Sigmoid colon (tissue), 6 donors: ENCODE measurements at regions not wholly inside any gene's neighbourhood (a gene's known extent, or its start where the extent isn't known, plus 50 kb on each side); places are given as distances from the start of the nearest gene placed in this dataset.

Experiments used
- DNase-seq: peaks from one replicate; pipeline ENCODE4 v3.0.0-alpha.2; 2019
- H3K27ac ChIP-seq, 4 donors: fragments of 200-600 bp; sonication (generic); one replicate each; pipeline ENCODE4 v1.5.1; 2016 to 2019; ENCODE audit warnings: mild to moderate bottlenecking in 1 of 4
- H3K27me3 ChIP-seq, 3 donors: fragments of 200-600 bp; sonication (generic); one replicate each; pipeline ENCODE4 v1.5.1; 2019; ENCODE audit warnings: mild to moderate bottlenecking in 1 of 3
- H3K36me3 ChIP-seq, 4 donors: fragments of 200-600 bp; sonication (generic); one replicate each; pipeline ENCODE4 v1.5.1; 2016 to 2019
- H3K4me1 ChIP-seq, 4 donors: fragments of 200-600 bp; sonication (generic); one replicate each; pipeline ENCODE4 v1.5.1; 2017 to 2019
- H3K4me3 ChIP-seq, 4 donors: fragments of 200-600 bp; sonication (generic); one replicate each; pipeline ENCODE4 v1.5.1; 2017 to 2019; ENCODE audit warnings: mild to moderate bottlenecking in 2 of 4, moderate library complexity in 1 of 4
- H3K9me3 ChIP-seq, 4 donors: fragments of 200-600 bp in 3 of 4; sonication (generic) in 3 of 4; one replicate each; pipeline versions ENCODE4 v1.5.1 to v1.6.1; 2013 to 2019
- EP300 ChIP-seq, 4 donors: sonication (generic); formaldehyde crosslinking; IDR thresholded peaks; one replicate each; pipeline ENCODE4 v1.6.1; 2017; ENCODE audit warnings: antibody characterized with exemption in 4 of 4
- POLR2A ChIP-seq, 2 donors: fragments of 450-650 bp; IDR thresholded peaks; one replicate each; pipeline ENCODE4 v1.6.1; 2016; ENCODE audit warnings: antibody characterized with exemption in 2 of 2, mild to moderate bottlenecking in 2 of 2, moderate library complexity in 2 of 2
- POLR2AphosphoS5 ChIP-seq, 4 donors: sonication (generic); formaldehyde crosslinking; IDR thresholded peaks; one replicate each; pipeline ENCODE4 v1.6.1; 2017; ENCODE audit warnings: antibody characterized with exemption in 4 of 4
- WGBS, 2 donors: extraction: QIAGEN DNeasy Blood & Tissue Kit; methylation state at CpG; one replicate each; pipeline ENCODE4 v1.1.7; 2013; 5-methylcytosine and 5-hydroxymethylcytosine counted together
- intact Hi-C: fragments of 100-400 bp; cut with DNase I; formaldehyde crosslinking; loops from one replicate; pipeline ENCODE4 v1.15.1; 2023
- TF ChIP-seq, protein P1 (sequence below), 4 experiments: fragments of 450-650 bp in 3 of 4; fragments of 200-600 bp in 1 of 4; IDR thresholded peaks; one replicate each; pipeline ENCODE4 v1.5.1; 2016 to 2019; ENCODE audit warnings: antibody characterized with exemption in 4 of 4, mild to moderate bottlenecking in 3 of 4, moderate library complexity in 2 of 4
- donor health status: healthy with polysubstance abuse.
- donor health status: healthy.

DNA sequence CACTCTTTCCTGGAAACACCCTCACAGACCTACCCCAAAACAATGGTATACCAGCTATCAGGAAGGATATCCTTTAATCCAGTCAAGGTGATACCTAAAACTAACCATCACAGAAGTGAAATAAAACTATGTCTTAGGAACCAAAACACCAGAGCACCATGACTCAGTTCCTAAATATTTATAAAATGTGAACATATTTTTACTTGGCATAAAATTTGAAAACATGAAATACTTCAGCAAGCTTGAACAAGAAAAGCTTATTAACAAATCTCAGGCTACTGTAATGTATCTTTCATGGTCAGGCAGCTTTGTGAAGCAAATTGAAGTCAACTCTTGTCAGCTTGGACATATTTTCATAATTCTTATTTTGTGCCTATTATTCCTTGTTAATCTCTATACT is 440.8 kb upstream of the CDH20 start:
- no peak overlapping the region for H3K4me3 ChIP-seq
- no peak for DNase-seq
- H3K27ac ChIP-seq: no peak overlapping the region
- no peaks in the 10 kb centered on the region for H3K9me3 ChIP-seq
- H3K4me1 ChIP-seq: no peaks in the 10 kb centered on the region
- TF ChIP-seq EP300 (IDR thresholded peaks at IDR 0.05): no peak
- TF ChIP-seq POLR2A (IDR thresholded peaks at IDR 0.05): no peak
- TF ChIP-seq, protein P1, sequence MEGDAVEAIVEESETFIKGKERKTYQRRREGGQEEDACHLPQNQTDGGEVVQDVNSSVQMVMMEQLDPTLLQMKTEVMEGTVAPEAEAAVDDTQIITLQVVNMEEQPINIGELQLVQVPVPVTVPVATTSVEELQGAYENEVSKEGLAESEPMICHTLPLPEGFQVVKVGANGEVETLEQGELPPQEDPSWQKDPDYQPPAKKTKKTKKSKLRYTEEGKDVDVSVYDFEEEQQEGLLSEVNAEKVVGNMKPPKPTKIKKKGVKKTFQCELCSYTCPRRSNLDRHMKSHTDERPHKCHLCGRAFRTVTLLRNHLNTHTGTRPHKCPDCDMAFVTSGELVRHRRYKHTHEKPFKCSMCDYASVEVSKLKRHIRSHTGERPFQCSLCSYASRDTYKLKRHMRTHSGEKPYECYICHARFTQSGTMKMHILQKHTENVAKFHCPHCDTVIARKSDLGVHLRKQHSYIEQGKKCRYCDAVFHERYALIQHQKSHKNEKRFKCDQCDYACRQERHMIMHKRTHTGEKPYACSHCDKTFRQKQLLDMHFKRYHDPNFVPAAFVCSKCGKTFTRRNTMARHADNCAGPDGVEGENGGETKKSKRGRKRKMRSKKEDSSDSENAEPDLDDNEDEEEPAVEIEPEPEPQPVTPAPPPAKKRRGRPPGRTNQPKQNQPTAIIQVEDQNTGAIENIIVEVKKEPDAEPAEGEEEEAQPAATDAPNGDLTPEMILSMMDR (IDR thresholded peaks at IDR 0.05): no peak
- no peak for TF ChIP-seq POLR2AphosphoS5 (IDR thresholded peaks at IDR 0.05)
- no peaks in the 10 kb centered on the region for H3K36me3 ChIP-seq
- H3K27me3 ChIP-seq: no peaks in the 10 kb centered on the region
- intact Hi-C loops: no loop called here

DNA sequence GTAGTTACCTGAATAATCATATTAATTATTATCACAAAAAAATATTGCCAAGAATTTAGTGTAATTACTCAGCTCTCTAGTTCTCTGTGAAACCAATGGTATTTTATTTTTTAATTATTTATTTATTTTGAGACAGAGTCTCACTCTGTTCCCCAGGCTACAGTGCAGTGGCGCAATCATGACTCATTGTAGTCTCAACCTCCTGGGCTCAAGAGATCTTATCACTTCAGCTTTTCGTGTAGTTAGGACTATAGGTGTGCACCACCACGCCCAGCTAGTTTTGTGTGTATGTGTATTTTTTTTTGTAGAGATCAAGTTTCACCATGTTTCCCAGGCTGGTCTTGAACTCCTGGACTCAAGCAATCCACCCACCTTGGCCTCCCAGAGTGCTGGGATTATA is 440.4 kb upstream of the CDH20 start:
- no peak overlapping the region for H3K27ac ChIP-seq
- no peak for DNase-seq
- no peak overlapping the region for H3K4me3 ChIP-seq
- 51 to 76% methylated on average over 3 of the region's 3 CpGs for WGBS, 2 donors
- no peaks in the 10 kb centered on the region for H3K4me1 ChIP-seq
- TF ChIP-seq POLR2A (IDR thresholded peaks at IDR 0.05) (no peak), POLR2AphosphoS5 (IDR thresholded peaks at IDR 0.05) (no peak), EP300 (IDR thresholded peaks at IDR 0.05) (no peak)
- TF ChIP-seq, protein P1 (IDR thresholded peaks at IDR 0.05): no peak
- intact Hi-C loops: no loop called here
- no peaks in the 10 kb centered on the region for H3K9me3 ChIP-seq
- no peaks in the 10 kb centered on the region for H3K36me3 ChIP-seq
- H3K27me3 ChIP-seq: no peaks in the 10 kb centered on the region

DNA sequence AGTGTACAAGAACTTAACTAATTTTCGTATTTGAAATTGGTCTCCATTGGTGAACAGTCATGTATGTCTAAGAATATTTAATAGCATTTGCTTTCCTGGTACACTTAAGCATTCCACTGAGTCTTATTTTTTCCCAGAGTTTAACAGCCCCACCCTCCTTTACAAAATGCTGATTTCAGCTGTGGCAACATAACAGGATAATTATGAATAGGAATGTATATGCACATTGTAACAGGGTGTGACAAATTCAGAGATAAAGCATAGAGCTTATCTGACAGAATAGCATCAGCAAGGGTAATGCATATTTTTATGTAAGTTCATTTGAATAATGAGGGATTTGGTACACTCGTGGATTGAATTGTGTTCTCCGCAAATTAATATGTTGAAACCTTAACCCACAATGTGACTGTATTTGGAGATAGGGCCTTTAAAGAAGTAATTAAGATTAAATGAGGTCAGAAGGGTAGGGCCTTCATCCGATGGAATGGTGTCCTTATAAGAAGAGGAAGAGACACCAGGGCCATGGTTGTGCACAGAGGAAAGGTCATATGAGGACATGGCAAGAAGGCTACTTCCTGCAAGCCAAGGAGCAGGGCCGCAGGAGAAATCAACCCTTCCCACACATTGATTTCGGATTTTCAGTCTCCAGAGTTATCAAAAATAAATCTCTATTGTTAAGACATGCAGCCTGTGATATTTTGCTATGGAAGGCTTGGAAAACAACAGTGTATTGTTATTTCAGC is 439.7 kb upstream of the CDH20 start:
- H3K27me3 ChIP-seq: no peaks in the 10 kb centered on the region
- no peaks in the 10 kb centered on the region for H3K4me1 ChIP-seq
- TF ChIP-seq POLR2A (IDR thresholded peaks at IDR 0.05) (no peak), EP300 (IDR thresholded peaks at IDR 0.05) (no peak), POLR2AphosphoS5 (IDR thresholded peaks at IDR 0.05) (no peak)
- intact Hi-C loops: no loop called here
- no peaks in the 10 kb centered on the region for H3K9me3 ChIP-seq
- DNase-seq: no peak
- no peaks in the 10 kb centered on the region for H3K36me3 ChIP-seq
- 80 to 90% methylated on average over 6 of the region's 6 CpGs for WGBS, 2 donors
- H3K4me3 ChIP-seq: no peak overlapping the region
- H3K27ac ChIP-seq: no peak overlapping the region

DNA sequence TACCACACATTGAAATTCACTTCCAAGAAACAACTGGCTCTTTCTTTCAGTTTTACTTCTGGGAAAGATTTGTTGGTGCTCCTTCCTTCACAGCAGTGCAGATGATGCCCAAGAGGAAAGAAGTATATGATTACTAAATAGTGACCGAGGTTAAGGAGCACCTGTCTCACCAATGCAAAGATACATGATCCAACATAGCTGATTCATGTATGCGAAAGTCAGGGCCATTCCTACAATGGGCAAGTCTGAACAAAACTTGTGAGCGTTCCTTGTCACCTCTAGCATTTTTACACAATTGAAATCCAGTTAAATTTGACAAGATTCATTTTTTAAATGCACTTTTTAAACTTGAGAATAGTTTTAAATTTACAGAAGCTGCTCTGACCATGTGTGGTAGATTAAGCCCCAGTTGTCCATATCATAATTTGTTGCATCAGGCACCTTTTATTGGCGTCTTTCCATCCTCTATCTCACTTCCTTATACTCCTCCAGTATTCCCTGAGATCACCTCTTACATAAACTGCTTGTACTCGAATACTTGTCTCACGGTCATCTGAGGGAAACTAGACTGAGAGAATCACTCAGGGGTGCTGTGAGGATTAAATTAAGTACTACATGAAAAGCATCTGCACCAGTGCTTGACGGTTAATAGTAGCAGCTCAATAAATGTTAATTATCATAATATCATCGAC is 438.8 kb upstream of the CDH20 start:
- TF ChIP-seq EP300 (IDR thresholded peaks at IDR 0.05) (no peak), POLR2AphosphoS5 (IDR thresholded peaks at IDR 0.05) (no peak), POLR2A (IDR thresholded peaks at IDR 0.05) (no peak)
- TF ChIP-seq, protein P1 (IDR thresholded peaks at IDR 0.05): no peak
- 60 to 81% methylated on average over 8 of the region's 8 CpGs for WGBS, 2 donors
- Histone ChIP-seq H3K27ac (no peak overlapping the region), H3K4me3 (no peak overlapping the region), H3K36me3 (no peaks in the 10 kb centered on the region), H3K4me1 (no peaks in the 10 kb centered on the region), H3K27me3 (no peaks in the 10 kb centered on the region), H3K9me3 (no peaks in the 10 kb centered on the region)
- DNase-seq: no peak
- intact Hi-C loops: no loop called here

DNA sequence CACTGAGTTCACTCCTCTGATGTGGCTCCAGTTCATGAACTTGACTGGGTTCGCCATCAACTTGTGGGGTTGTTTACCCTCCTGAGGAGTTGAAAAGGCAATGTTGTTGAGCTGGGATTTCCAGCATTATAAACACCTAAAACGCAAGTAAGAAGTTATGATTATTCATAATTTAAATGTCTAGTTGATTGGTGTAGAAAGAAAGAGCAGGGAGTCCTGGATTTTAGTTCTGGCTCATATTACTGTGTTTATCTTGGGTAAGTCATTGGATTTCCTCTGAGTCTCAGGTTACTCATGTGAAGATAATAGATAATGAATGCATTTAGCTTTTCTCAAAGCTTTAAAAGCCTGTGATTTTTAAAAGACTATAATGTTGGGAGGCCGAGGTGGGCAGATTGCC is 438.0 kb upstream of the CDH20 start:
- Histone ChIP-seq H3K9me3 (no peaks in the 10 kb centered on the region), H3K4me3 (no peak overlapping the region), H3K27ac (no peak overlapping the region), H3K36me3 (no peaks in the 10 kb centered on the region), H3K4me1 (no peaks in the 10 kb centered on the region), H3K27me3 (no peaks in the 10 kb centered on the region)
- WGBS, 2 donors: 82 to 83% methylated on average over 3 of the region's 3 CpGs
- intact Hi-C loops: no loop called here
- no peak for DNase-seq
- TF ChIP-seq POLR2AphosphoS5 (IDR thresholded peaks at IDR 0.05): no peak
- no peak for TF ChIP-seq EP300 (IDR thresholded peaks at IDR 0.05)
- TF ChIP-seq, protein P1 (IDR thresholded peaks at IDR 0.05): no peak
- no peak for TF ChIP-seq POLR2A (IDR thresholded peaks at IDR 0.05)
